OCI-LY3 (cell line): ENCODE measurements at regions not wholly inside any gene's neighbourhood (a gene's known extent, or its start where the extent isn't known, plus 50 kb on each side); places are given as distances from the start of the nearest gene placed in this dataset.

Experiments used
- H2AFZ ChIP-seq: fragments of 200-600, 300-600 bp; shearing (Covaris generic); 2 replicates; pipeline ENCODE4 v1.6.0; 2014; ENCODE audit warnings: antibody characterized with exemption, low read depth, low read length
- H3K27ac ChIP-seq: fragments of 200-600, 300-600 bp; sonication (generic); 2 replicates; pipeline ENCODE4 v1.5.1; 2014; ENCODE audit warnings: mild to moderate bottlenecking, low read length, moderate library complexity, mixed read lengths
- H3K27me3 ChIP-seq: fragments of 200-600, 300-600 bp; sonication (generic); 2 replicates; pipeline ENCODE4 v1.6.1; 2014; ENCODE audit warnings: low read depth, low read length, mixed read lengths
- H3K36me3 ChIP-seq: fragments of 200-600, 300-600 bp; sonication (generic); replicated peaks from 2 replicates; pipeline ENCODE3; 2014; ENCODE audit warnings: low read depth, low read length, mixed read lengths
- H3K4me1 ChIP-seq: fragments of 300-600, 200-600 bp; sonication (generic); 2 replicates; pipeline ENCODE4 v1.6.1; 2014; ENCODE audit warnings: low read length, mixed read lengths
- H3K4me2 ChIP-seq: fragments of 200-600, 300-600 bp; sonication (generic); 2 replicates; pipeline ENCODE4 v1.6.1; 2014; ENCODE audit warnings: low read length, mixed read lengths
- H3K4me3 ChIP-seq: fragments of 300-600, 200-600 bp; sonication (generic); 2 replicates; pipeline ENCODE4 v1.5.1; 2014; ENCODE audit warnings: antibody characterized with exemption, mild to moderate bottlenecking, low read length, moderate library complexity
- H3K79me2 ChIP-seq: fragments of 300-600, 200-600 bp; shearing (Covaris generic); 2 replicates; pipeline ENCODE4 v1.6.1; 2014; ENCODE audit warnings: mild to moderate bottlenecking, low read length, mixed read lengths
- H3K9ac ChIP-seq: fragments of 300-600, 200-600 bp; shearing (Covaris generic); 2 replicates; pipeline ENCODE4 v1.6.0; 2014; ENCODE audit warnings: mild to moderate bottlenecking, low read length, moderate library complexity
- H3K9me3 ChIP-seq: fragments of 200-600, 300-600 bp; shearing (Covaris generic); 2 replicates; pipeline ENCODE4 v1.6.1; 2014; ENCODE audit warnings: low read length, mixed read lengths; ENCODE audit not compliant: insufficient read depth
- H4K20me1 ChIP-seq: fragments of 200-600, 300-600 bp; sonication (generic); 2 replicates; pipeline ENCODE4 v1.6.1; 2016; ENCODE audit warnings: low read length, mixed read lengths; ENCODE audit not compliant: insufficient read depth
- CTCF ChIP-seq: fragments of 200-600, 300-600 bp; sonication (generic); IDR thresholded peaks from 2 replicates; pipeline ENCODE4 v1.5.1; 2014; ENCODE audit warnings: antibody characterized with exemption, low read length, low read depth
- EZH2phosphoT487 ChIP-seq: fragments of 200-600 bp; shearing (Covaris generic); IDR thresholded peaks from 2 replicates; pipeline ENCODE4 v1.6.1; 2018; ENCODE audit warnings: antibody characterized with exemption, mixed run types, low read depth

GRCh38 chr5:165863239-165863638 lies 2357.8 kb downstream of the MAT2B start:
- H2AFZ ChIP-seq: no peak overlapping the region
- TF ChIP-seq CTCF (no peak), EZH2phosphoT487 (no peak)

GRCh38 chr5:165871291-165871690 lies 2365.9 kb downstream of the MAT2B start:
- no peaks in the 10 kb centered on the region for H3K79me2 ChIP-seq
- H3K27me3 ChIP-seq: no peaks in the 10 kb centered on the region
- no peak overlapping the region for H3K4me2 ChIP-seq
- H3K9ac ChIP-seq: no peak overlapping the region
- H3K4me1 ChIP-seq: no peaks in the 10 kb centered on the region
- no peak overlapping the region for H3K27ac ChIP-seq
- H4K20me1 ChIP-seq: no peaks in the 10 kb centered on the region
- H3K9me3 ChIP-seq: no peaks in the 10 kb centered on the region
- no peaks in the 10 kb centered on the region for H3K36me3 ChIP-seq
- H2AFZ ChIP-seq: no peak overlapping the region
- no peak overlapping the region for H3K4me3 ChIP-seq
- TF ChIP-seq CTCF: no peak
- TF ChIP-seq EZH2phosphoT487: no peak

More at GRCh38 chr5:165863239-165863638, 2357.8 kb downstream of the MAT2B start:
- no peaks in the 10 kb centered on the region for H3K79me2 ChIP-seq
- no peak overlapping the region for H3K4me2 ChIP-seq
- H3K27me3 ChIP-seq: no peaks in the 10 kb centered on the region
- H3K36me3 ChIP-seq: no peaks in the 10 kb centered on the region
- H4K20me1 ChIP-seq: no peaks in the 10 kb centered on the region
- H3K4me3 ChIP-seq: no peak overlapping the region
- no peak overlapping the region for H3K27ac ChIP-seq
- no peak overlapping the region for H3K9ac ChIP-seq
- no peaks in the 10 kb centered on the region for H3K4me1 ChIP-seq
- H3K9me3 ChIP-seq: no peaks in the 10 kb centered on the region

GRCh38 chr5:165874851-165875250 lies 2369.4 kb downstream of the MAT2B start:
- Histone ChIP-seq H3K79me2 (no peaks in the 10 kb centered on the region), H3K27ac (no peak overlapping the region), H3K27me3 (no peaks in the 10 kb centered on the region), H3K4me1 (no peaks in the 10 kb centered on the region), H3K36me3 (no peaks in the 10 kb centered on the region), H3K9me3 (no peaks in the 10 kb centered on the region), H3K9ac (no peak overlapping the region), H3K4me3 (no peak overlapping the region), H2AFZ (no peak overlapping the region), H4K20me1 (no peaks in the 10 kb centered on the region), H3K4me2 (no peak overlapping the region)
- TF ChIP-seq CTCF (no peak), EZH2phosphoT487 (no peak)

- Histone ChIP-seq H2AFZ (no peak overlapping the region), H3K27me3 (no peaks in the 10 kb centered on the region), H3K27ac (no peak overlapping the region), H3K4me2 (no peak overlapping the region), H3K9ac (no peak overlapping the region), H3K79me2 (no peaks in the 10 kb centered on the region), H3K9me3 (no peaks in the 10 kb centered on the region), H4K20me1 (no peaks in the 10 kb centered on the region), H3K36me3 (no peaks in the 10 kb centered on the region), H3K4me3 (no peak overlapping the region), H3K4me1 (no peaks in the 10 kb centered on the region)
- TF ChIP-seq EZH2phosphoT487 (no peak), CTCF (no peak)
These were observed 2371.1 kb downstream of the MAT2B start for GRCh38 chr5:165876538-165876937.
